ENCODE measurements at regions not wholly inside any gene's neighbourhood (a gene's known extent, or its start where the extent isn't known, plus 50 kb on each side); places are given as distances from the start of the nearest gene placed in this dataset.
"Not testable (repeated sequence)": the region's sequence is repeated elsewhere in the genome, so short reads cannot be mapped to it uniquely, and the experiment has no call there.

DNA sequence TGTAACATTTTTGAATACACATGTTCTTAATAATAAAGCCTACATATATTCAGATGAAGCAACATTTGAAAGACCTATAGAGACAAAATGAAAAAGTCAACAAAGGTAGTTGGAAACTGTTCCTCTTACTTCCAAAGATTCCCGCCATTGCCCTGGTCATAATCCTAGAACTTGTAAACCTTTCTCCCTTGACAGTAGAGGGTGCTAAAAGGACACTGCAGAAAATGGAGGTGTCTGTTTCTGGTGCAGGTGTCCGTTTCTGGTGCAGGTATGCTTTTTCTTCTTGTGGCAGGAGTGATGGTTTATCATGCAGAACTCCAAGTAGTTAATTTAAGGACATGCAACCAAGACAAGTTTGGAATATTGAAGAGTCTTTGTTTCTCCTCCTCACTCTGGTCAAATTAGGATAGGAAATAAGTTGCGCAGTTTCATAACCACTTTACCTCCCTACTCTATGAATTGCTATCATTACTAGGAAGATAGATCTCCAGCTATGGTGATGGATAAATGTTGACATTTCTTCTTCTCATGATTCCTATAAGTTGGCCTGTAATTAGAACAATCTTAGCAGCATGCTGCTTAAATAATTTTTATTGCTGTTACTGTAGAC lies 56.0 kb upstream of the FAM174A start:
- DNase-seq (ENCODE audit: low read depth in 3 of 3), result no peak

DNA sequence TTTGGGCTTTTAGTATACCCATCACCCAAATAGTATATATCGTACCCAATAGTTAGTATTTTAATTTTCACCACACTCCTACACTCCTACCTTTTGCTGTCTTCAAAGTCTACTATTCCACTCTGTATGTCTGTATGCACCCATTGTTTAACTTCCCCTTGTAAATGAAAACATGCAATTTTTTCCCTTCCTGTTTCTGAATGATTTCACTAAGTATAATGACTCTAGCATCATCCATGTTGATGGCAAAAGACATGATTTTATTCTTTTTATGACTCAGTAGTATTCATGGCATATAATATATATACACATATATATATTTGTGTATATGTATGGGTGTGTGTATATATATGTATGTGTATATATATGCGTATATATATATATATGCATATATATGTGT lies 63.1 kb upstream of the FAM174A start:
- DNase-seq (ENCODE audit: low read depth in 3 of 3), result no peak

DNA sequence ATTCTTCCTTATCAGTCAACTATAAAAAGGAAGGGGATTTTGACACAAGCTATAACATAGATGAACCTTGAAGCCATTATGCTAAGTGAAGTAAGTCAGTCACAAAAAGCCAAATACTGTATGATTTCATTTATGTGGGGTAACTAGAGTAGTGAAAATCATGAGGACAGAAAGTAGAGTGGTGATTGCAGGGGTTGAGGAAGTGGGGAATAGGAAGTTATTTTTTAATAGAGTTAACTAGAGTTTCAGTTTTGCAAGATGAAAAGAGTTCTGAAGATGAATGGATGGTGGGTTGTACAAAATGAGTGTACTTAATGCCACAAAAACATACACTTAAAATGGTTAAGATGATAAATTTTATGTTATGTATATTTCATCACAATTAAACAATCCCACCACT lies 65.4 kb upstream of the FAM174A start:
- no peak for DNase-seq (ENCODE audit: low read depth in 3 of 3)

DNA sequence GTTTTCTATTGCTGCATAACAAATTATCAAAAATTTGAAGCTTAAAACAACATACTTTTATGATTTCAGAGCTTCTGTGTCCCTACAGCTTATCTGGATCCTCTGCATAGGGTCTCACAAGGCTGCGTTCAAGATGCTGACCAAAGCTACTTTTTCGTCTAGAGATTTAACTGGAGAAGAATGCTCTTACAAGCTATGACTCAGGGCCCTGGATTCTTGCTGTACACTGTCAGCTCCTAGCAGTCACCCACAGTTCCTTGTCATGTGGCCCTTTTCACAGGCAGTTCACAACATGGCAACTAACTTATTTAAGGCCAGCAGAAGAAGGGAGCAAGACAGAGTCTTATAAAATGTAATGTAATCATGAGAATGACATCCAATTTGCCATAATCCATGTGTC lies 70.8 kb upstream of the FAM174A start:
- no peak for DNase-seq (ENCODE audit: low read depth in 3 of 3)

DNA sequence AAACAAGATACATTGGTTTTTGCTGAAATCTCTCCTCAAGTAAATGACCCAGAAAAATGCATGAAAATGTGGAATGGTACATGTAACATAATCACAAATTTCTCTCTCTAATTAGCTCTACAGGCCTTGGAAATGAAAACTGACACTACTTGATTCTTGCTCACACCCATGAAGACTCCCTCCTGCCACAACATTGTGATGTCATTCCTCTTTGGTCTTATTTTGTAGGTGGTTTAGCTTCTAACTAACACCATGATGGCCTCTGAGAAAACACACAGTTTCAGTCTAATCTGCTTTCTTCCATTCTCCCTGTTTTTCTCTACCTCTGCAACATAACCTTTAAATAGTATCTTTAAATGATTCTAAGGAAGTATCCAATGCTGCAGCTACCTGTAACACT lies 78.6 kb upstream of the FAM174A start:
- DNase-seq (ENCODE audit: low read depth in 3 of 3), result no peak

DNA sequence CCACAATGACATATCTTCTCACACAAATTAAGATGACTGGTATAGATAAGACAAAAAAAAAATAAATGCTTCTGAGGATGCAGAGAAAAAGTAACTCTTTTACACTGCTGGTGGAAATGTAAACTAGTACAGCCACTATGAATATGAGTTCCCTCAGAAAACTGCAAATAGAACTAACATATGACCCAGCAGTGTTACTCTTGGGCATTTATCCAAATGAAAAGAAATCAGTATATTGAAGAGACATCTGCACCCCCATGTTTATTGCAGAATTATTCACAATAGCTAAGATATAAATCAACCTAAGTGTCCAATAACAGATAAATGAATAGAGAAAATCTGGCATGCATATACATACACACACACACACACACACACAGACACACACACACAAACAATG lies 83.0 kb upstream of the FAM174A start:
- DNase-seq (ENCODE audit: low read depth in 3 of 3), result no peak

DNA sequence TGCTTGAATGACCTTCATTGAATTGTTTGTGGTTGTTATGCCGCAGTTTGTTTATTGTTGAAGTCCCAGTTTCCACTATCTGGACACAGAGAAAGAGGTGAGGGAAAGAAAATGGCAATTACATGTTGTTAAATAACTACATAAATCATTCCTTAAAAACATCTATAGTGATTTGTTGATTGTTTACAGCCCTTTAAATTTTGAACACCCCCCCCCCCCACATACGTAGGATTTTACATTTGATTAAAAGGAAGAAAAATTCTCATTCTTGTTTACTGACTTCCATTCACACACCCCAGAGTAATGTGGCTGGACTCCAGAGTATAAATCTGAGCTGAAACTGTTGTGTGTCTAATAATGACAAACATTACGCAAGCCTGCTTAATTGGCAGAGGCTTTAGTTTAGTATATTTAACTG lies 87.1 kb upstream of the FAM174A start:
- no peak for DNase-seq (ENCODE audit: low read depth in 3 of 3)

DNA sequence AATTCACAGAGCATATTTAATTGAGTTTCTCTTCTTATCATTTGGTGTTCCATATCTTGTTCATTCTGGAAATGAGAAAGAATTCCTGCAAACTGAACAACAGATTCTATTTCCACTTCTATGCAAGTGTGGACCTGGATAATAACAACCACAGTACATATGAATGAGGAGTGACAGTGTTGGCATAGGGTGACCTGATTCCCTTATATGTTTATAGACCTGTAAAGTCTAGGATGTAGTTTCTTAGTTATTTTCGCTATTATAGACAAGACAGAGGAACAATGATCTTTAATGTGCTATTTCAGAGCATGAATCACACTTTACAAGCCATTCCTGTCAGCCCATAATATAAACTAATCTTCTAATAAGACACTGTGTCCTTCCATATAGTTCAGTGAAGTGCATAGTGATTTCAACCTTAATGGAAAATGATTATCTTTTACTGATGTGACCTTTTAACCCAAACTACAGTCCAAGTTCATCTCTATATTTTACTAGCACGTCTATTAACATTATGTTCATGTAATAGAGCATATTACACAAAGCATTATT lies 88.2 kb upstream of the FAM174A start:
- no peak for DNase-seq (ENCODE audit: low read depth in 3 of 3)

DNA sequence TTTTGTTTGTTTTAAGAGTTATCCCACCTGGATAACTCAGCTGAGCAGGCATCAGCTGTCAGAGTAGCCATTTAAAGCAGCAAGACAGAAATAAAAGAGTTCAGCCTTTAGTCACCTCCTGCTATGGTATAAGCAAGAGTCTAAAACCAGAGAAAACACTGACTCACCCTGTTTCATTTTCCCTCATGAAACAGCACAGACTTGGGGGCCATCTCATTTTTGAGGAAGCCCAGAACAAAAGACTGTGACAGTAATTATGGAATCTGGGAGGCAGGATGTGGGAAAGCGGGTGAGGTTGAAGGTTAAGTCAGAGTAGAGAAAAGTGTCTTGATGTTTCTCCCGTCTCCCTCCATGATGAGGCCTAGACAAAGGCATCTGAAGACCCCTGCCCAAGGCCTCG lies 90.2 kb upstream of the FAM174A start:
- no peak for DNase-seq (ENCODE audit: low read depth in 3 of 3)

DNA sequence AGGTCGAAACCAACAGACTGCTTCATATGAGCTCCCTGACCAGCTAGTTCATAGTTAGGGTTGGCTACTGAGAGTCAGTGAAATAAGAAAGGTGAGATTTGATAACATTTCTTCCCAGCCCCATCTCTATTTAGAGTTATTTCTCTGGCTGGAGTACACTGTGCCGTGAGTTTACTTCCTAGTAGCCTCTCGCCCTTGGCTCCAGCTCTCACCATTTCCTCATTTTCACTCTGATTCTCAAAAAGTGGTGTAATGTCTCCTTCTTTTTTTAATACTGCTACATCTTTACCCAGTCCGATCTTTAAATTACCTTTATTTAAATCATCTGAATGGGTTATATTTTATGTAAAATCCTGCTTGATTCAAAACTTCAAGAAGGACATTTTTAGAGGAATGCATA lies 100.4 kb upstream of the FAM174A start:
- DNase-seq (ENCODE audit: low read depth in 3 of 3), result no peak

DNA sequence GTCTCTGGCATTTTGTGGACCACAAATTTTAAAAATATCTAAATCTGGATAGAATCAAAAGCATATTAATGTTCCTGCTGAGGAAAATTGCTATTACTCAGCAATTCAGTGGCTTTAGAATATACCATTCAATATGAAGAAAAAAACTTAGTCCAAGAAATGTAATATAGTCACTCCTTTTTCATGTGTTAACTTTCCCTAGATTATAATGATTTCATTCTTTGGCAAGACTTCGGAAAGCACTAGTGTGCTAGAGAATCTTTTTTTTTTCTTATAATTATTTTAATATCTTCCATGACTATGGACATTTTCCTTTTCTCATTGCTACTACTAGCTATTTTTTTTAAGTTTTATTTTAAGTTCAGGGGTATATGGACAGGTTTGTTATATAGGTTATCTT lies 102.4 kb upstream of the FAM174A start:
- no peak for DNase-seq (ENCODE audit: low read depth in 3 of 3)

DNA sequence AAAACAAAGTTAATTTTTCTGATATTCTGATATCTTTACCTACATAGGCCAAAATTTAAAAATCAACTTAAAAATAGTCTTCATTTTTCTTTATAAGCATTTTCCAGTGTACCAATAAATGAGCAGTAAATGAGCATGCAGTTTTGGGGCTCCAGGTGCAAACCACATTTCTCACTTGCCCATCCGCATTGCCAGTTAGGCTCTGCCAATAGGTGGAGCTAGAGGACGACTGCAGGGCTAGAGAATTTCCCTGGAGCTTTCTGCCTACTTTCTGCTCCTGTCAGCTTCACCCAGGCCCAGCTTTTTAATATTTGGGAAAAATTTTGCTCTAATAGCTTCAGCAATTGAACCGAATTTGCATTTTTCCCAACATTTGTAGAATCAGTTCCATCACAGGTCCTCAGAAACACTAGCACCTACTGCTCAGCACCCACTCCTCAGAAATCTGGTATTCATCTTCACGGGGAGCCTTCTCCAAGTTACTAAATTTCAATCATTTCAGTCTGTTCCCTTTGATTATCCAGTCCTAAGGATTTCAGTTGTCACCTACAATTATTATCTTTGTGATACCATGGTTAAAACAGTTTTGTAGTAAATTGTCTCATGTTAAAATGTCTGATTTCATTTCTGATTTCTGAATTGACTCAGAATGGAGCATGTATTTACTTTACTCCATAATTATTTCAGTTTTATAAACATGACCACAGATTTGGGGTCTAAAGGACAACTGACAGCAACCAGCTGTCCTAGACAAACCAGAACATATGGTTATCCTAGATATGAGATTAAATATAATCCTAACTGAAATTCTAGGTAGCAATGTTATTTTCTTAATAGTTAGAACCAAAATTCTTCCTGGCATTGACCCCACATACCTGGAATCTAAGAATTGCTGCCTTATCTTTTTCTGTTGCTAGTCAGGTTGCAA lies 104.6 kb upstream of the FAM174A start:
- peak in 2 of 3 experiments; percentile 8 to 20 for DNase-seq (ENCODE audit: low read depth in 3 of 3)

DNA sequence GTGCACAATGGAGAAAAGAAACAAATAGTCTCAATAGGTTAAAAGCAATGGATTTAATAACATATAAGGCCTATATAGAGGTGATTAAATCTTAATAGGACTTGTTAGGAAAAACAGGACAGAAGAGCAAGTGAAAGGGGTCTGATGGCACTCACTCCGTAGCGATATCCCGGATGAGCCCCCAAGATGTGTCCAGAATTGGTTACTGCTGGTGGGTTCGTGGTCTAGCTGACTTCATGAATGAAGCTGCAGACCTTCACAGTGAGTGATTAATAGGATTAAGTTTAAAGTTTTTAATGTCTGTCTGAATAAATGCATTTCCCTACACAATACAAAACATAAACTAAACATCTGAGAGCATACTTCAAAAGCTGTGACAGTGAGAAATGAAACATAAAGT lies 110.4 kb upstream of the FAM174A start:
- no peak for DNase-seq (ENCODE audit: low read depth in 3 of 3)

DNA sequence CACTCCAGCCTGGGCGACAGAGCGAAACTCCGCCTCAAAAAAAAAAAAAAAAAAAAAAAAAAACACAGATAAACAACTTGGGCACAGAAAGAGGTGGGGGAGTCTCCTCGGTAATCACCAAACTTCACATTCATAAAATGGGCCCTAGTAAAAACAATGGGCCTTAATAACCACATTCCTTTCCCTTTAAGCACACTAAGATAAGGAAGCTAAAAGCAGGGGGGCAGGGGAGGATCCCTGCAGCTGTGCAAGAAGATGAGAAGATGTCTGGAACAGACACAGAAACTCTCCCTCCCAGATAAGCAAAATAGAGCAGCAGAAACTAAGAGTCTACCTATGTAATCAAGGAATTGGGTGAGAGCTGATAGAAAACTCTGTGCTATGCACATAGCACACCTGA lies 111.2 kb upstream of the FAM174A start:
- DNase-seq (ENCODE audit: low read depth in 3 of 3), result no peak

DNA sequence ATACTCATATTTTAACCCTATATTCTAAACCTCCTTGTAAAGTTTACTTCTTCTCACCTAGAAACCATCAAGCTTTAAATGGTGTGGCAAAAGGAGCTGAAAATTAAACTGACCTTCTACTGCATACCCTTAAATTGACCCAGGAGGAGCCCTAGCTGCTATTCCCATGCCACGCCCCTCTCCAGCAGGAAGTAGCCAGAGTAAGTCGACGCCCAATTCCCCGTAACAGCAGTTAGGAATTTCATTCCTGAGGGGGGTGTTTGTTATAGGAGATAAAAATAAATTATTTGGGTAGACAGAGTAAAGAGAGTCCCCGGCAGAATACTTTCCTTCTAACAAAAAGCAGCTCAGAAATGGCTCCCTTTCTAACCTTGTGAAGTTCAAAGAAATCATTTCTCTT lies 111.8 kb upstream of the FAM174A start:
- no peak for DNase-seq (ENCODE audit: low read depth in 3 of 3)

DNA sequence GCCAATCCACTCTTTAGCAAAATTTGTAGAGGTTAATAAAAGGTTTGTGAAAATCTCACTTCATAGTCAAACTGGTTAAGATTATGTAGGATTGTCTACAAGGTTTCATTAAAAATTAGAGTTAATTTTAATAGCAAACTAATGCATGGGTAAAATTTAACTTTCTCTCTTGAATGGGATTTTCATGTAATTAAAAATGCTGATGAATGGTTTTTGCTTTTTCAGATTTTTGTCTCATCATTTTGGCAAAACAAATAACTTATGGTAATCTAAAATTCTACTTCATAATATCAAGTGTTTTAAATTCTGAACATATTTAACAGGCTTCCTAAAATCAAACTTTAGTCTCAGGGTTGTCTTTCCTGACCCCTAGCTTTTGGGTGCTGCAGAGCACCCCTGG lies 113.8 kb upstream of the FAM174A start:
- DNase-seq (ENCODE audit: low read depth in 3 of 3), result no peak

DNA sequence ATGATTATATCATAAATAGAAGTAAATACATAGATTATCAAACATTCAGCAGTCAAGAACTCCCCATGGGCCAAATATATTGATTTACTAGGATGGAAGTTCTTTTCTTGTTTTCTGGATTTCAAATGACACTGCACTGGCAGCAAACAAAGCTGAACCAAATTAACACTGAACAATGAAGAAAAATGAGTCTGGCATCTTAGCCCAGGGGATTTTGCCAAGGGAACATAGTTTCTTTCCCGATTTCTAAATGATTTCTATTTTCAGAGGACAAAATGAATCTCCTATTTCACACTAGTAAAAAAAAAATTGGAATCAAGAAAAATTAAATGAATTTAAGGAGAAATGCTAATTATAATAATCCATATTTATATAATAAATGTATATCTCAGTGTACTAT lies 116.9 kb upstream of the FAM174A start:
- DNase-seq (ENCODE audit: low read depth in 3 of 3), result no peak

DNA sequence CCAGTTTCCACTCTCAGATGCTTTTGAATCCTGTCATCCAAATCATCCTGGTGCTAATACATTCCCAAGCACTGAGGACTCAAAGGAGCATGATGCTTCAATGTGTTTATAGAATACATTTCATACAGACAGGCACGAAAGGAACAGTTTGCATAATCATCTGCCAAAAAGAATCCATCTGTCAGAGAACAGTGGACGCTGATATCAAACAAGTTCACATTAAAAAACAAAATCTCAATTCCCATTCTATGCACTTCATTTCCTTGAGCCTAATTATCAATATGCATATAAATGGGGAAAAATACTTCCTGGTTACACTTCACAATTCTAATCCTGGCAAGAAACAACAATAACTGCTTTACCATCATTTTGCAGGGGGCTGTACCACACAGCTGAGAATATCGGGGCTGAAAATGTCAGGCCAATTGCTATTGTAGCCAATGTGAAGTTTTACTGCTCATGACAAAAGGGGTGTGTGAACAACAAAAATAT lies 125.5 kb upstream of the FAM174A start:
- no peak for DNase-seq (ENCODE audit: low read depth in 3 of 3)

DNA sequence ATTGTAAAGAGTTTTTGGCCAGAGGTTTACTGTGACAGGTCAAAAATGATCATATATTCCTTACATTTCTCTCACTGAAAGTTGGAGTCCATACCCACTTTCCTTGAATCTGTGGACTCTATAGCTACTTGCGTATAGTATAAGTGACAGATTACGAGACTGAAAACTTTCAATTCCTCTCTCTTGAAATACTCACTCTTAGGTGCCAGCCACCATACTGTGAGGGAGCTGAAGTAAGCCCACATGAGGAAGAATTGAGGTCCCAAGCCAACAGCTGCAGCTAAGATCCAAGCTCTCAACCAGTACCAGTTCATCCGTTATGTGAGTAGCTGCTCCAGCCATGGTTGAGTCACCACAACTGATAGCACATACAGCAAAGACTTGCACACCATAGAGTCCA lies 128.1 kb upstream of the FAM174A start:
- no peak for DNase-seq (ENCODE audit: low read depth in 3 of 3)

DNA sequence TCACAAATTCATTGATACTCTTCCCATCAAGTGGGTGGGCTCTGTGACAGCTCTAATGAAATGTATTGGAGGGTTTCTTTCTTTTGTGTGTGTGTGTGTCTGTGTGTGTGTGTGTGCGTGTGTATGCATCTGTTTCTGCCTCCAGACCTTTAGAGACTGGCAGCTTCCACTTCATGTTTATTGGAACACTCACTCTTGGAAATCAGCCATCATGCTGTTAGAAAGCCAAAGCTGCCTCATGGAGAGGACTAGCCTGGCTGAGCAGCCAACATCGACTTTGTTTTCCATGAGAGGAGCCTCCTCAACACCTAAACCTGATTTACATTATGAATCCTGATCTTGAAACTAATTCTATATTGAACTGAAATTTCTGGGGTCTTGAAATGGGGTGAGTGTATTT lies 128.5 kb upstream of the FAM174A start:
- no peak for DNase-seq (ENCODE audit: low read depth in 3 of 3)

DNA sequence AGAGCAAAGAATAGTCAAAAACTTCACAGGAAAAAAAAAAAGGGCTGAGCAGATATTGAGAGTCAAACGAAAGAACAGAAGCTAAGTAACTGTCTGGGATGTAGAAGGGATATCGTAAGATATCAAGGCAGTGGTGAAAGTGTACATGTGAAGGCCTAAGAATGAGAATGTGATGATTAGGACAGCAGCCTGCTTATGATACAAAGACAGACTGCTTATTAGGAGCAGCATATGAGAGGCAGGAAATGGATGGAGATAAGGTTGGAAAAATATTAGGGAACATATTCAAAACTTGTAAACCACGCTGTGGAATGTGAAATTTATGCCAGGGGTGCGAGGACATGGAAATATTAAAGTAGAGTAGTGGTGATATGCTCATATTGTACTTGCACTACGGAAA lies 133.1 kb upstream of the FAM174A start:
- no peak for DNase-seq (ENCODE audit: low read depth in 3 of 3)

DNA sequence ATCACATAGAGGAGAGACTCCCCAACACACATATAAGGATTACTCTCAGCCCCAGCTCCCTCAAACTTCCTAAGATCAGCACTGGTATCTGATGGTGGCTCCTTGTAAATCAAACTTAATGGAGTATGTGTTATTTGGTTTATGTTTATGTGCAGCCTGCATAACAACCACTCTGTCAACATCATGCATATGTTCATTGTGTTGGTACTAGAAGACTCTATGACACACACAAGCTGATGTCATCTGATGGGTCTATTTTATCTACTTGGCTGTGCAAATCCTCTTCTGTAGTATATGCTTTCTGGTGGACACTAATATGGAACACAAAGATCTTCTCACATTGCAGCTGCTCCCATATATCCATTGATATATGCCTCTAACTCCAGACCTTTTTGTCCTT lies 134.0 kb upstream of the FAM174A start:
- DNase-seq (ENCODE audit: low read depth in 3 of 3), result no peak

DNA sequence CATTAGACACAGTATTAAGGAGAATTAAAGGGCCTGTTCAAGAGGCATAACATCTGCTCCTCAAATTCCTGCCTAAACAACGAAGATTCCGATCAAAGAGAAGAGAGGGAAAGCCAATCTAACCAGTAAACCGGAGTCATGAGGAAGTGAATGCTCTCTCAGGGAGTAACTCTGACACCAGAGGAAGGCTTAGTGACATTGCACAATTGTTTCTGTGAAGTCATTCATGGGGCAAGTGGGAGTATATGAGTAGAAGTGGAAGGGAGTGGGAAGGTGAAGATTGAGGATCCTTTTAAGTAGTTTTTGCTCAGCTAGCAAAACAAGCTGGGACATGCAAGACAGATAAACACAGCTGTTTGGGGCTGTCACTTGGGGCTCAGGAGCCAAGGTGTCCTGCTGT lies 136.4 kb upstream of the FAM174A start:
- not testable (repeated sequence) for DNase-seq (ENCODE audit: low read depth in 3 of 3)

All from stimulated activated CD4-positive, alpha-beta T cell treated with anti-CD3 and anti-CD28 coated beads, TNF-alpha, amount 100 ng/mL, for 4 hours (primary cell).